ENCODE measurements at regions not wholly inside any gene's neighbourhood (a gene's known extent, or its start where the extent isn't known, plus 50 kb on each side); places are given as distances from the start of the nearest gene placed in this dataset.

DNA sequence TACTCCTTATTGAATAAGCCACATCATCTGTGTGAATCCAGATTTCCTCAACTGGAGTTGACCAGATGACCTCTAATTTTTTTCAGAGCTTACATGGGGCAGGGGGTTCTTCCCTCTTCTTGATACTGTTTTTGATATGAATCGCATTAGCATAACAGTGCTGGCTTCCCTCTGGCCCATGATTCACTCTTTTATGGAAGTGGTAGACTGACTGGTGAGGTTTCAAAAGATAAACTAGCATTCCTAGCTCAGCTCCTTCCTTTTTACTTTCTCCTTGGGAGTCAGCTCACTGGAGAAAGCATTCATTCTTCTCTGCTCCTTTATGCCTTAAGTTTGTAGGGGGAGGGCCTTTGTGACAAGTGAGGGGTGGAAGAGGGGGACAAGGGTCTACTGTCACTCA lies 161.0 kb upstream of the FGF13 start:
- TF ChIP-seq POLR2A (IDR thresholded peaks at IDR 0.05; ENCODE audit: low read depth, low read length) (no peak), POLR2AphosphoS5 (IDR thresholded peaks at IDR 0.05; ENCODE audit: low read depth, low read length) (no peak), TAF1 (IDR thresholded peaks at IDR 0.05; ENCODE audit: borderline replicate concordance, low read depth, low read length) (no peak)
